CD4-positive, alpha-beta T cell treated with Interleukin-1 beta for 1 hour (primary cell): ENCODE measurements at regions not wholly inside any gene's neighbourhood (a gene's known extent, or its start where the extent isn't known, plus 50 kb on each side); places are given as distances from the start of the nearest gene placed in this dataset.
A peak's percentile ranks its signal among the peaks of the same experiment; 100 is the strongest.

Source experiments
- DNase-seq, 2 donors: peaks; one replicate each; pipeline ENCODE4 v3.0.0-alpha.2; 2020 to 2022

DNA sequence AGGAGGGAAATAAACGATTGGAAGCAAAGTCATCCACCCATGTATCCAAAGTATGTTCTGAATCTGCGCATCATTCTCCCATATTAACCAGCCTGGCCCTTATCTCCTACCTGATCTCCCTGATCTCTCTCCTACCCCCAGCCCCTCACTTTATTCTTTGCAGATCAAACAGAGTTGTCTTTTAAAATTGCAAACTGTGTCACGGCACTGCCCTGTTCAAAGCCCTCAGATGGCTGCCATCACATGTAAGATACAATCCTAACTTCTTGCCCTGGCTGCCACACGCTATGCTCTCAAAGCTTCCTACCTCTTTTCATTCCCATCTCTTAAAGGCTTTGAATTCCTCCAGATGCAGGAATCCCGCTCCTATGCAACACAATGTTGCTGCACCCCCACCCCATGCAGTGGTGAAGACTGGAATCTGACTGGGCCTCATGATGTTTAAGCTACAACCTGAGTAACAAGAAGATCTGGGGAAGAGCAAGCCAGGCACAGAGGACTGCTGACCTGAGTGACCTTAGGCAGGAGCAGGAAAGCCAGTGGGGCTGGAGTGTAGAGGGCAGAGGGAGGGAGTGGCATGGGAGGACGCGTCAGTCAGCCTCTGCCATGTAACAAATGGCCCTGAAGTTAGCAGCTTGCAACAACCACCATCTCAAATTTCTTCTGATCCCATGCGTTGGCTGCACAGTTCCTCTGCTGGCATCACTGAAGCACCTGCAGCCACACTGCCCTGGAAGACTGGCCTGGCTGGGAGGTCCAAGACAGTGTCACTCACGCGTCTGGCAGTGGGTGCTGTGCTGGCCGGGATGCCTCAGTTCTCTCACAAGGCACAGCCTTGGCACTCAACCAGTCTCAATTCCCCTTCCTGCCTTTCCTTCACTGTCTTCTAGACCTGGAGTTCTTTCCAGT, 382.8 kb downstream of the BCL11B start:
- DNase-seq, result no peak

- no peak for DNase-seq
Observed at GRCh38 chr14:98889836-98890185, 382.2 kb downstream of the BCL11B start.

DNA sequence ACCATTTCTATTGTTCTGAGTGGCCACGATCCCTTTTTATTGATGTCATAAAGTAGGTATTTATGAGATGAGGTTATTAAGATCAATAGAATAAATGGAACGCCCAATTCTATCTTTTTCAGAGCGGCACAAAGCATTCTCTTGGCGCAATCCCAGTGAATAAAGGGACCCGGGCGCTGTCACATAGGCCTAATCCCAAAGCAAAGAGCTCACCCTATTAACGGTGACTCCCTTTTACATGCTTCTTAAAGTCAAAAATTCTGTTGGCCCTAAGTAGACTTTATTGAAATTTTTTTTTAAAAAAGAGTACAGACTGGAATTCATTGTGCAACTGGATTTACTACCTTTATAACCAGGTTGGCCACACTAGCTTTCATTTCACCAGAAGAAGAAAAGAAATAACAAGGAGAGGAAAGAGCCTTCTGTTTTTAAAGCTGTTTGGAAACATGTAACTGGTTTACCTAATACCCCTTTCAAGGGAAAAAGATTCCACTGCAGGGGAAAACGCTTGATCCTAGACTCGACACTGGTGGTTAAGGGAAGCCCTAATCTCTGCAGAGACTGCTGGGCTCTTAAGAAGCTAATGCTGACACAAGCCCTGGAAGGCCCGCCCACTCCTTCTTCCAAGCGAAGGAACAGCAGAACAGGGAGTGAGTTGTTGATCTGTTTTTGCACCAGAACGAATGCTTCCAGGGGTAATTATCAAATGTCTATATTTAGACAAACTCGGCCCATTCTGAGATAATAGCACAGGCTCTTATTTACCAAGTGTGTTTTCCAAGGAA, 381.2 kb downstream of the BCL11B start:
- no peak for DNase-seq

GRCh38 chr14:98893675-98894074, 378.3 kb downstream of the BCL11B start:
- no peak for DNase-seq

GRCh38 chr14:98894600-98894999, 377.4 kb downstream of the BCL11B start:
- DNase-seq, result no peak

DNA sequence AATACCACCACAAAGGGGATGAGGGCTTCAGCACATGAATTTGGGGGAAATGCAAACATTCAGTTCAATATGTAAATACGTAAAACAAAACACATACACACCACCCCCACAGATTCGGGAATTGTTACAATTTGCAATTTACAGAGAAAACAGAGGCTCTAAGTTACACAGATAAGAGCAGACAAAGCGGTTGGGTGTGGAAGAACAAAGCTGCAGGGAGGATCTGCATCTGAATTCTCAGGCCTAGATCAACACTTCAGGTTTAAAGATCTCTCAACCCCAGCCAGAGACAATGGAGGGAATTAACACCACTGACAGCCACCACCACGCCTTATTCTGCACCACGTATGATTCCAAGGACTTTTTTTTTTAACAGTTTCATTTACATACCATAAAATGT, 375.5 kb downstream of the BCL11B start:
- no peak for DNase-seq

GRCh38 chr14:98897605-98898309, 374.2 kb downstream of the BCL11B start:
- DNase-seq, result no peak

DNA sequence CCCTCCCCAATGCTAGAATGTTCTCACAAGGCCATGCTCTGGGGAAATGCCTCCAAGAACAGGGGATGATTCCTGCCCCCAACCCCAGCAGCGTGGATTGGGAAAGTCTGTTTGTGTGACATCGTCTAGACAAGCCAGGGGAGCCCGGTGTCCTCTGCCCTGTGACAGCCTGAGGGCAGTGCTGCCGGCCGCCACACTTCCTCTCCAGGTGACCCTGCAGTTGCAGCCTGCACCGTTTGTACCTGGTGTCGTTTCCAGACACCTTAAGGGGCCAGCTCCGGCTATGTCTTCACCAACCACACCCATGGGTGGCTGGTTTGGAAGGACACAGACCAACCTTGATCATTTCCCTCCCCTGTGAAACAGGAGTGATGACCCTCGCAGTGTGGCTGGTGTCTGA, 372.6 kb downstream of the BCL11B start:
- DNase-seq, result no peak

DNA sequence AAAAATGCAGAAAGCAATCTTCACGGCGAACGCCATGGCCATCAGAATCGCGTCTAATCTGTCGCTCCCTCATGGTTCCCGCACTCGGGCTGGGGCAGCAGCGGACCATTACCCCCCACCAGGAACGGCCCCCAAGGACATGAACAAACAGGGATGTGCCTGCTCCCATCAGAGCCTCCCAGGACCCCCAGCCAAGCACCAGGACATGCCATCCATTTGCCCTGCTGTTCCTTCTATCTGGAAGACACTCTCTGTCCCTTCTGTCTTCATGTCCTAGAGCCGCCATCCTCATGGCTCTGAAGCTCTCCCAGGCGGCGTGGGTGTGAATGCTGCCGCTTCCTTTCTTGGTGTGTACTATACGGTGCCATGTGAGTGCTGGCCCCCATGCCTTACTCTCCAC, 371.8 kb downstream of the BCL11B start:
- DNase-seq, result no peak

DNA sequence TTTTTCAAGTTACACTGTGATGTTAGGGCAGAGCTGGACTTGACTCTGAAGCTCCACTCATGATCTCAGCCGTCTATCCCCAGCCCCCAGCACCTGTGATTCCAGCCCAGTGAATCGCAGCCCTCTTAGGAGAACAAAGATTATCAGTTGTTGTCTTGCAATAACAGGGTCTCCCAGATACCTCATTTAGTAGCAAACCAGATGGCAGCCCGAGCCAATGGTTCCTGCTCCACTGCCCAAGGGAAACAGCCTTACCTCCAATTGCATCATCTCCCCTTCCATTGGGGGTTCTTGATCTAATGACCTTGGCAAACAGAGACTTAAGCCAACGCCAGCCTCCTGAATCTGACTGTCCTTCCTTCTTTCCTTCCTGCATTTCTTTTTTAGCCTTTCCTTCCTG, 371.2 kb downstream of the BCL11B start:
- DNase-seq, result no peak

GRCh38 chr14:98901511-98902205, 370.3 kb downstream of the BCL11B start:
- no peak for DNase-seq

GRCh38 chr14:98903371-98903770, 368.6 kb downstream of the BCL11B start:
- no peak for DNase-seq

DNA sequence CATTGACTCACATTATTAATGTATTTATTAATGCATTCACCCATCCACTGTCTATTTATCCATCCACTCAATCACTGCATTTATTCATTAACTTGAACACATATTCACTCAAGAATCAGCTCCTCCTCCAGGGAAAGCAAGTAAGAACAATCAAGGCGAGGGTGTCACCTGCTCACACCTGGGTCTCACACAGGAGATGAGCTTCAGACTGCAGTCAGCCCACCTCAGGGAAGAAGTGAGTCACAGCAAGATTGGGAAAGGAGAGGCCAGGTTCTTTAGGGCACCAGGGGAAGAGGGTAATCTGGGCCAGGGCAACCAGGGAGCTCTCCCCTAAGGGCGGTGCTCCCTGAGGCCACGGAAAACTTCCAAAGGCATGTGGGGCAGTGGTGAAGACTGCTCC, 367.3 kb downstream of the BCL11B start:
- DNase-seq, result no peak

- DNase-seq, result no peak
Observed at GRCh38 chr14:98906123-98906995, 365.6 kb downstream of the BCL11B start.

- no peak for DNase-seq
Observed at GRCh38 chr14:98907271-98907670, 364.7 kb downstream of the BCL11B start.

DNA sequence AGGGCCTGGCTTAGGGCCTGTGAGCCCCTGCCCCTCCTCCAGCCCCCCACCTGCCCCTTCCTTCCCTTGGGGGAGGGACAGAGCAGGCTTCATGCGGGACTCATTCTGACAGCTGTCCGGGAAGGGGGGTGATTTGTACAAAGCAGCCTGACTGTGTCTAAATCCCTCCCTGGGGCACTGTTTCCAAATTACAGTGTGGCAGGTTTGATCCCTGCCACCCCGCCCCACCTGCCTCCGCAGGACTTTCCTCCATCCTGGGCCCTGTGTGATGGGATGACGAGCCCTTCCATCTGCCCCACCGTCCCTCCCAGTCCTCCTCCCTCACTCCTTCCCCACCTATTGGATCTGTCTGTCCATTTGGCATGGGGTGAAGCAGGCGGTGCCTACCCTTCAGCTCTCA, 363.9 kb downstream of the BCL11B start:
- no peak for DNase-seq

- no peak for DNase-seq
Observed at GRCh38 chr14:98909251-98909944, 362.6 kb downstream of the BCL11B start.

- DNase-seq, result no peak
Observed at GRCh38 chr14:98910061-98910460, 361.9 kb downstream of the BCL11B start.

DNA sequence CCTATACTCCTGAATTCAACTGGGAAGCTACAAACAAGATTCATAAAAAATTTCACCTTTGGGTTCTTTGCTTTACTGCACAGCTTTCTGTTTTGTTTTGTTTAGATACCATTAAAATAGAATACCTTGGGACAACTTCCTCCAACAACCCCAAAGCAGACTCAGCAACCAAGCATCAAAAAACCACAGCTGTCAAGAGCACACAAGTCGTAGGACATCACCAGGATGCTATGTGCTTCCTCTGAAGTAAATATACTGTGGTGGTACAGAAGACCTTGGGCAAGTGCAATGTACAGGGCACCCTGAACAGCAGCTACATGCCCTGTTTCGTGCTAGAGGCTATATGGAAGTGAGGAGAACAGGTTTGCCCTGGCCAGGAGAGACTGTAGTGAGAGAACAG, 359.3 kb downstream of the BCL11B start:
- DNase-seq, result peak in 1 of 2 donors; percentile 32

DNA sequence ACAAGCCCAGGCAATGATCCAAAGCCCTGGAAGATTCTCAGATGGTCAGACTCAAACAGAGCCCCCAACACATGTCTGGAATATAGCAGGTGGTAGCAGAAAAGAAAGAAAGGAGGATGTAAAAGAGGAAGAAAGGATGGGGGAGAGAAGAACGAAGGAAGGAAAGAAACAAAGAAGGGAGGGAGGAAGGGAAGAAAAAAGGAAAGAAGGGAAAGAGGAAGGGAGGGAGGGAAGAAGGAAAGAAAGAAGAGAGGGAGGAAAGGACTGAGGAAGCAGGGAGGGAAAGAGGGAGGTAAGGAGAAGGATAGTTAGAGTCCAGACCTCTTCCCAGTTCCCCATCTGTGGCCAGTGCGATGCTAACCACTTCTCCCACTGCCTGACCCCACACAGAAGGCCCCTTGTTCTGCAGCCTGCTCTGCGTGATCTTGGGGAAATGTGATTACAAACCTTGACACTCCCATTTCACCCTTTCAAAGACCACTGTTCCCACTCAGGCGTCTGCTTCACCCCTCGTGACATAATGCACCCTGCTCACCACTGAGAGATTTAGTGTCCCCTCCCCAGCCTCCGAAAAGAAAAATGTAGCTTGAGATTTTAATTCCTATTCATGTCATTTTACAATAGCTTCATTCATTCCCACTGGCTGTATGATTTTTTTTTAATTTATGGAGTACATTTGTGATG, 357.9 kb downstream of the BCL11B start:
- DNase-seq, result no peak

- no peak for DNase-seq
Observed at GRCh38 chr14:98914942-98915341, 357.1 kb downstream of the BCL11B start.
